D721Med (cell line): ENCODE measurements at regions not wholly inside any gene's neighbourhood (a gene's known extent, or its start where the extent isn't known, plus 50 kb on each side); places are given as distances from the start of the nearest gene placed in this dataset.

Experiments used
- DNase-seq: peaks from one replicate; pipeline ENCODE4 v3.0.0; 2011; ENCODE audit warnings: low spot score; ENCODE audit not compliant: insufficient read length
- FAIRE-seq: peaks from 2 replicates; lab custom pipeline; 2011; peaks lifted over from hg19 to GRCh38; lab: Jason Lieb, UNC
- CTCF ChIP-seq: IDR thresholded peaks from 2 replicates; pipeline ENCODE4 v1.5.1; 2012; ENCODE audit warnings: mild to moderate bottlenecking, control low read depth; ENCODE audit not compliant: insufficient read depth; ENCODE audit errors: missing control alignments

GRCh38 chr14:95425369-95426115, 90.9 kb downstream of the SYNE3 start:
- FAIRE-seq (no peak), DNase-seq (no peak)
- no peak for TF ChIP-seq CTCF

- DNase-seq (no peak), FAIRE-seq (no peak)
Observed at GRCh38 chr14:95424529-95424928, 91.9 kb downstream of the SYNE3 start.

GRCh38 chr14:95421741-95422140, 94.7 kb downstream of the SYNE3 start:
- DNase-seq (no peak), FAIRE-seq (no peak)
- TF ChIP-seq CTCF, result no peak

More at GRCh38 chr14:95424529-95424928, 91.9 kb downstream of the SYNE3 start:
- TF ChIP-seq CTCF, result no peak

- TF ChIP-seq CTCF, result no peak
- FAIRE-seq (no peak), DNase-seq (no peak)
Observed at GRCh38 chr14:95420060-95420459, 96.4 kb downstream of the SYNE3 start.

- no peak for FAIRE-seq
Observed at GRCh38 chr14:95419569-95419968, 96.9 kb downstream of the SYNE3 start.

GRCh38 chr14:95418858-95419257, 97.6 kb downstream of the SYNE3 start:
- no peak for TF ChIP-seq CTCF
- FAIRE-seq, result no peak
- DNase-seq, result no peak

More at GRCh38 chr14:95419569-95419968, 96.9 kb downstream of the SYNE3 start:
- no peak for TF ChIP-seq CTCF
- no peak for DNase-seq

GRCh38 chr14:95417492-95417891, 97.8 kb upstream of the CLMN start:
- FAIRE-seq (no peak), DNase-seq (no peak)
- no peak for TF ChIP-seq CTCF
